Loucy (cell line): ENCODE measurements at regions not wholly inside any gene's neighbourhood (a gene's known extent, or its start where the extent isn't known, plus 50 kb on each side); places are given as distances from the start of the nearest gene placed in this dataset.

Source experiments
- H2AFZ ChIP-seq: fragments of 200-600 bp; sonication (generic); 2 replicates; pipeline ENCODE4 v1.6.0; 2016; ENCODE audit warnings: antibody characterized with exemption, mild to moderate bottlenecking, low read length, moderate library complexity
- H3F3A ChIP-seq: fragments of 200-600 bp; 2 replicates; pipeline ENCODE4 v1.6.0; 2016; ENCODE audit warnings: antibody characterized with exemption, low read depth, mild to moderate bottlenecking
- H3K27me3 ChIP-seq: fragments of 200-600 bp; sonication (generic); 2 replicates; pipeline ENCODE4 v1.6.1; 2014; ENCODE audit warnings: low read length, mild to moderate bottlenecking; ENCODE audit not compliant: insufficient read depth, poor library complexity, severe bottlenecking
- H3K36me3 ChIP-seq: fragments of 200-600 bp; sonication (generic); 2 replicates; pipeline ENCODE4 v1.6.1; 2016; ENCODE audit warnings: low read length; ENCODE audit not compliant: insufficient read depth
- H3K4me1 ChIP-seq: fragments of 200-600 bp; sonication (generic); 2 replicates; pipeline ENCODE4 v1.5.1; 2014; ENCODE audit warnings: low read length, mild to moderate bottlenecking; ENCODE audit not compliant: insufficient read depth, poor library complexity, severe bottlenecking
- H3K4me2 ChIP-seq: fragments of 200-600 bp; sonication (generic); 2 replicates; pipeline ENCODE4 v1.6.0; 2014; ENCODE audit warnings: antibody characterized with exemption, low read length, low read depth, mild to moderate bottlenecking; ENCODE audit not compliant: poor library complexity, severe bottlenecking
- H3K4me3 ChIP-seq: fragments of 200-600 bp; sonication (generic); 2 replicates; pipeline ENCODE4 v1.5.1; 2014; ENCODE audit warnings: low read length, mild to moderate bottlenecking, mixed read lengths; ENCODE audit not compliant: poor library complexity, severe bottlenecking
- H3K79me2 ChIP-seq: fragments of 200-600 bp; sonication (generic); 2 replicates; pipeline ENCODE4 v1.6.1; 2014; ENCODE audit warnings: low read length; ENCODE audit not compliant: insufficient read depth
- H3K9ac ChIP-seq: fragments of 200-600 bp; sonication (generic); 2 replicates; pipeline ENCODE4 v1.6.0; 2014; ENCODE audit warnings: mild to moderate bottlenecking, low read depth, low read length, moderate library complexity; ENCODE audit not compliant: poor library complexity, severe bottlenecking
- H3K9me2 ChIP-seq: fragments of 200-600 bp; sonication (generic); replicated peaks from 2 replicates; pipeline ENCODE4 v1.6.1; 2016; ENCODE audit warnings: low read depth, low read length, mixed read lengths
- H3K9me3 ChIP-seq: fragments of 200-600 bp; sonication (generic); 2 replicates; pipeline ENCODE4 v1.6.1; 2014; ENCODE audit warnings: mild to moderate bottlenecking, antibody characterized with exemption, low read length, low read depth; ENCODE audit not compliant: insufficient read depth
- H4K20me1 ChIP-seq: fragments of 200-600 bp; sonication (generic); 2 replicates; pipeline ENCODE4 v1.6.0; 2014; ENCODE audit warnings: antibody characterized with exemption, low read length, mild to moderate bottlenecking; ENCODE audit not compliant: insufficient read depth, poor library complexity, severe bottlenecking
- CTCF ChIP-seq: fragments of 200-600 bp; sonication (generic); conservative IDR thresholded peaks from 2 replicates; pipeline ENCODE4 v1.5.1; 2014; ENCODE audit warnings: mild to moderate bottlenecking, antibody characterized with exemption, low read length
- EZH2phosphoT487 ChIP-seq: fragments of 200-600 bp; IDR thresholded peaks from 2 replicates; pipeline ENCODE4 v1.6.1; 2018; ENCODE audit warnings: antibody characterized with exemption, mild to moderate bottlenecking, moderate library complexity, borderline replicate concordance

- Histone ChIP-seq H3K9ac (peak overlapping the region; percentile 7), H3K4me3 (peak overlapping the region; percentile 52), H3K9me2 (no peaks in the 10 kb centered on the region), H2AFZ (peak overlapping the region; percentile 92), H3K27me3 (no peaks in the 10 kb centered on the region), H3K4me2 (peak overlapping the region; percentile 63), H4K20me1 (no peaks in the 10 kb centered on the region), H3K4me1 (peaks cover 9% of the 10 kb centered on the region), H3K79me2 (no peaks in the 10 kb centered on the region), H3K9me3 (no peaks in the 10 kb centered on the region), H3K36me3 (no peaks in the 10 kb centered on the region), H3F3A (no peaks in the 10 kb centered on the region)
- no peak for TF ChIP-seq CTCF
Observed at GRCh38 chr4:180827232-180828009, 1415.8 kb upstream of the TENM3 start.

- Histone ChIP-seq H3K27me3 (no peaks in the 10 kb centered on the region), H3F3A (no peaks in the 10 kb centered on the region), H3K4me2 (no peak overlapping the region), H3K9ac (no peak overlapping the region), H3K4me3 (no peak overlapping the region), H4K20me1 (no peaks in the 10 kb centered on the region), H3K9me3 (no peaks in the 10 kb centered on the region), H3K4me1 (peaks cover 9% of the 10 kb centered on the region), H3K36me3 (no peaks in the 10 kb centered on the region), H3K9me2 (no peaks in the 10 kb centered on the region), H3K79me2 (no peaks in the 10 kb centered on the region), H2AFZ (peak overlapping the region; percentile 31; the same call in 1 of the 2 replicates)
- TF ChIP-seq EZH2phosphoT487: no peak
- TF ChIP-seq CTCF: peak; percentile 78
Observed at GRCh38 chr4:180828455-180829018, 1414.7 kb upstream of the TENM3 start.

GRCh38 chr4:180832073-180832472, 1411.1 kb upstream of the TENM3 start:
- no peaks in the 10 kb centered on the region for H3K79me2 ChIP-seq
- H3K9ac ChIP-seq: no peak overlapping the region
- no peaks in the 10 kb centered on the region for H3K36me3 ChIP-seq
- no peaks in the 10 kb centered on the region for H3F3A ChIP-seq
- H3K4me2 ChIP-seq: no peak overlapping the region
- H3K9me3 ChIP-seq: no peaks in the 10 kb centered on the region
- peaks cover 8% of the 10 kb centered on the region for H3K4me1 ChIP-seq
- no peaks in the 10 kb centered on the region for H3K27me3 ChIP-seq
- H4K20me1 ChIP-seq: no peaks in the 10 kb centered on the region
- H3K4me3 ChIP-seq: no peak overlapping the region
- peak; percentile 50 for TF ChIP-seq CTCF
- TF ChIP-seq EZH2phosphoT487: no peak
- no peak overlapping the region for H2AFZ ChIP-seq
- no peaks in the 10 kb centered on the region for H3K9me2 ChIP-seq
